Neural cell (in vitro differentiated cells): ENCODE measurements at regions not wholly inside any gene's neighbourhood (a gene's known extent, or its start where the extent isn't known, plus 50 kb on each side); places are given as distances from the start of the nearest gene placed in this dataset.
"Not testable (repeated sequence)": the region's sequence is repeated elsewhere in the genome, so short reads cannot be mapped to it uniquely, and the experiment has no call there.

Source experiments
- H2AFZ ChIP-seq: fragments of 200-600, 300-800 bp; sonication (generic), shearing (Covaris generic); 2 replicates; pipeline ENCODE4 v1.6.0; 2014; ENCODE audit warnings: low read depth, mild to moderate bottlenecking, antibody characterized with exemption, low read length, moderate library complexity
- H3F3A ChIP-seq: fragments of 200-600 bp; shearing (Covaris generic); 2 replicates; pipeline ENCODE4 v1.6.1; 2016; ENCODE audit warnings: mild to moderate bottlenecking, moderate library complexity, mixed read lengths, antibody characterized with exemption, low read length; ENCODE audit not compliant: insufficient read depth, poor library complexity, severe bottlenecking
- H3K27ac ChIP-seq: fragments of 200-600, 300-800 bp; sonication (generic), shearing (Covaris generic); 2 replicates; pipeline ENCODE4 v1.5.1; 2014; ENCODE audit warnings: mild to moderate bottlenecking, low read length, moderate library complexity
- H3K27me3 ChIP-seq: fragments of 300-800, 200-600 bp; sonication (generic), shearing (Covaris generic); 2 replicates; pipeline ENCODE4 v1.6.0; 2014; ENCODE audit warnings: mild to moderate bottlenecking, low read depth, low read length, moderate library complexity; ENCODE audit not compliant: insufficient read depth
- H3K36me3 ChIP-seq: fragments of 300-800, 200-600 bp; sonication (generic), shearing (Covaris generic); 2 replicates; pipeline ENCODE4 v1.5.1; 2014; ENCODE audit warnings: mild to moderate bottlenecking, antibody characterized with exemption, low read length, moderate library complexity; ENCODE audit not compliant: insufficient read depth
- H3K4me2 ChIP-seq: fragments of 300-800, 200-600 bp; sonication (generic), shearing (Covaris generic); 2 replicates; pipeline ENCODE4 v1.6.0; 2014; ENCODE audit warnings: mild to moderate bottlenecking, low read length
- H3K4me3 ChIP-seq: fragments of 300-800, 200-600 bp; sonication (generic), shearing (Covaris generic); 2 replicates; pipeline ENCODE4 v1.5.1; 2014; ENCODE audit warnings: mild to moderate bottlenecking, low read length, moderate library complexity
- H3K79me2 ChIP-seq: fragments of 200-600 bp; shearing (Covaris generic); replicated peaks from 2 replicates; pipeline ENCODE4 v1.6.0; 2014; ENCODE audit warnings: mild to moderate bottlenecking, low read length, moderate library complexity; ENCODE audit not compliant: insufficient read depth
- H3K9ac ChIP-seq: fragments of 300-800, 200-600 bp; sonication (generic), shearing (Covaris generic); 2 replicates; pipeline ENCODE4 v1.6.1; 2016; ENCODE audit warnings: mild to moderate bottlenecking, low read length, mixed read lengths
- H3K9me2 ChIP-seq: fragments of 200-600 bp; shearing (Covaris generic); 2 replicates; pipeline ENCODE4 v1.6.1; 2016; ENCODE audit warnings: mild to moderate bottlenecking, low read length, mixed read lengths; ENCODE audit not compliant: insufficient read depth
- H3K9me3 ChIP-seq: fragments of 200-600, 300-800 bp; sonication (generic), shearing (Covaris generic); 2 replicates; pipeline ENCODE4 v1.6.1; 2016; ENCODE audit warnings: mild to moderate bottlenecking, mixed run types, low read length, moderate library complexity, mixed read lengths
- H4K20me1 ChIP-seq: fragments of 200-600 bp; shearing (Covaris generic); 2 replicates; pipeline ENCODE4 v1.6.1; 2016; ENCODE audit warnings: mild to moderate bottlenecking, mixed run types; ENCODE audit not compliant: insufficient read depth
- EP300 ChIP-seq: fragments of 450-650 bp; conservative IDR thresholded peaks from 2 replicates; pipeline ENCODE4 v1.6.1; 2014; ENCODE audit warnings: antibody characterized with exemption, mild to moderate bottlenecking, moderate library complexity; ENCODE audit not compliant: poor library complexity, severe bottlenecking
- EZH2 ChIP-seq: fragments of 200-600, 300-800 bp; shearing (Covaris generic), sonication (generic); IDR thresholded peaks from 2 replicates; pipeline ENCODE4 v1.6.1; 2014; ENCODE audit warnings: antibody characterized with exemption, low read length, borderline replicate concordance, mild to moderate bottlenecking; ENCODE audit not compliant: insufficient read depth, poor library complexity, severe bottlenecking
- MXI1 ChIP-seq: fragments of 450-650 bp; conservative IDR thresholded peaks from 2 replicates; pipeline ENCODE4 v1.6.1; 2014; ENCODE audit warnings: antibody characterized with exemption, mild to moderate bottlenecking; ENCODE audit not compliant: poor library complexity, severe bottlenecking
- POLR2AphosphoS5 ChIP-seq: IDR thresholded peaks from 2 replicates; pipeline ENCODE4 v1.6.1; 2012
- RAD21 ChIP-seq: fragments of 450-650 bp; conservative IDR thresholded peaks from 2 replicates; pipeline ENCODE4 v1.6.1; 2014; ENCODE audit warnings: antibody characterized with exemption, mild to moderate bottlenecking, moderate library complexity
- SMC3 ChIP-seq: fragments of 450-650 bp; conservative IDR thresholded peaks from 2 replicates; pipeline ENCODE4 v1.6.1; 2014; ENCODE audit warnings: antibody characterized with exemption, mild to moderate bottlenecking, moderate library complexity; ENCODE audit not compliant: poor library complexity
- TAF1 ChIP-seq: IDR thresholded peaks from 2 replicates; pipeline ENCODE4 v1.6.1; 2012; ENCODE audit warnings: low read depth
- TF ChIP-seq, protein P1 (sequence below): fragments of 450-650 bp; IDR thresholded peaks from 2 replicates; pipeline ENCODE4 v1.5.1; 2014; ENCODE audit warnings: antibody characterized with exemption, mild to moderate bottlenecking, moderate library complexity; ENCODE audit not compliant: poor library complexity, severe bottlenecking
- TF ChIP-seq, protein P2 (sequence below): IDR thresholded peaks from 2 replicates; pipeline ENCODE4 v1.6.1; 2012; ENCODE audit warnings: borderline replicate concordance

- no peaks in the 10 kb centered on the region for H4K20me1 ChIP-seq
- H2AFZ ChIP-seq = no peak overlapping the region
- H3K79me2 ChIP-seq = no peaks in the 10 kb centered on the region
- no peak overlapping the region for H3K27ac ChIP-seq
- no peak overlapping the region for H3K4me3 ChIP-seq
- no peaks in the 10 kb centered on the region for H3F3A ChIP-seq
- H3K9me2 ChIP-seq = no peaks in the 10 kb centered on the region
- TF ChIP-seq, protein P1, sequence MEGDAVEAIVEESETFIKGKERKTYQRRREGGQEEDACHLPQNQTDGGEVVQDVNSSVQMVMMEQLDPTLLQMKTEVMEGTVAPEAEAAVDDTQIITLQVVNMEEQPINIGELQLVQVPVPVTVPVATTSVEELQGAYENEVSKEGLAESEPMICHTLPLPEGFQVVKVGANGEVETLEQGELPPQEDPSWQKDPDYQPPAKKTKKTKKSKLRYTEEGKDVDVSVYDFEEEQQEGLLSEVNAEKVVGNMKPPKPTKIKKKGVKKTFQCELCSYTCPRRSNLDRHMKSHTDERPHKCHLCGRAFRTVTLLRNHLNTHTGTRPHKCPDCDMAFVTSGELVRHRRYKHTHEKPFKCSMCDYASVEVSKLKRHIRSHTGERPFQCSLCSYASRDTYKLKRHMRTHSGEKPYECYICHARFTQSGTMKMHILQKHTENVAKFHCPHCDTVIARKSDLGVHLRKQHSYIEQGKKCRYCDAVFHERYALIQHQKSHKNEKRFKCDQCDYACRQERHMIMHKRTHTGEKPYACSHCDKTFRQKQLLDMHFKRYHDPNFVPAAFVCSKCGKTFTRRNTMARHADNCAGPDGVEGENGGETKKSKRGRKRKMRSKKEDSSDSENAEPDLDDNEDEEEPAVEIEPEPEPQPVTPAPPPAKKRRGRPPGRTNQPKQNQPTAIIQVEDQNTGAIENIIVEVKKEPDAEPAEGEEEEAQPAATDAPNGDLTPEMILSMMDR = no peak
- TF ChIP-seq MXI1 (no peak), SMC3 (no peak), EZH2 (no peak), POLR2AphosphoS5 (no peak), TAF1 (no peak), RAD21 (no peak), EP300 (no peak)
- TF ChIP-seq, protein P2, sequence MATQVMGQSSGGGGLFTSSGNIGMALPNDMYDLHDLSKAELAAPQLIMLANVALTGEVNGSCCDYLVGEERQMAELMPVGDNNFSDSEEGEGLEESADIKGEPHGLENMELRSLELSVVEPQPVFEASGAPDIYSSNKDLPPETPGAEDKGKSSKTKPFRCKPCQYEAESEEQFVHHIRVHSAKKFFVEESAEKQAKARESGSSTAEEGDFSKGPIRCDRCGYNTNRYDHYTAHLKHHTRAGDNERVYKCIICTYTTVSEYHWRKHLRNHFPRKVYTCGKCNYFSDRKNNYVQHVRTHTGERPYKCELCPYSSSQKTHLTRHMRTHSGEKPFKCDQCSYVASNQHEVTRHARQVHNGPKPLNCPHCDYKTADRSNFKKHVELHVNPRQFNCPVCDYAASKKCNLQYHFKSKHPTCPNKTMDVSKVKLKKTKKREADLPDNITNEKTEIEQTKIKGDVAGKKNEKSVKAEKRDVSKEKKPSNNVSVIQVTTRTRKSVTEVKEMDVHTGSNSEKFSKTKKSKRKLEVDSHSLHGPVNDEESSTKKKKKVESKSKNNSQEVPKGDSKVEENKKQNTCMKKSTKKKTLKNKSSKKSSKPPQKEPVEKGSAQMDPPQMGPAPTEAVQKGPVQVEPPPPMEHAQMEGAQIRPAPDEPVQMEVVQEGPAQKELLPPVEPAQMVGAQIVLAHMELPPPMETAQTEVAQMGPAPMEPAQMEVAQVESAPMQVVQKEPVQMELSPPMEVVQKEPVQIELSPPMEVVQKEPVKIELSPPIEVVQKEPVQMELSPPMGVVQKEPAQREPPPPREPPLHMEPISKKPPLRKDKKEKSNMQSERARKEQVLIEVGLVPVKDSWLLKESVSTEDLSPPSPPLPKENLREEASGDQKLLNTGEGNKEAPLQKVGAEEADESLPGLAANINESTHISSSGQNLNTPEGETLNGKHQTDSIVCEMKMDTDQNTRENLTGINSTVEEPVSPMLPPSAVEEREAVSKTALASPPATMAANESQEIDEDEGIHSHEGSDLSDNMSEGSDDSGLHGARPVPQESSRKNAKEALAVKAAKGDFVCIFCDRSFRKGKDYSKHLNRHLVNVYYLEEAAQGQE = no peak
- no peak overlapping the region for H3K9ac ChIP-seq
- no peak overlapping the region for H3K4me2 ChIP-seq
- no peaks in the 10 kb centered on the region for H3K27me3 ChIP-seq
- no peaks in the 10 kb centered on the region for H3K9me3 ChIP-seq
- no peaks in the 10 kb centered on the region for H3K36me3 ChIP-seq
Measured at GRCh38 chr5:96312383-96312782, 120.7 kb downstream of the PCSK1 start.

DNA sequence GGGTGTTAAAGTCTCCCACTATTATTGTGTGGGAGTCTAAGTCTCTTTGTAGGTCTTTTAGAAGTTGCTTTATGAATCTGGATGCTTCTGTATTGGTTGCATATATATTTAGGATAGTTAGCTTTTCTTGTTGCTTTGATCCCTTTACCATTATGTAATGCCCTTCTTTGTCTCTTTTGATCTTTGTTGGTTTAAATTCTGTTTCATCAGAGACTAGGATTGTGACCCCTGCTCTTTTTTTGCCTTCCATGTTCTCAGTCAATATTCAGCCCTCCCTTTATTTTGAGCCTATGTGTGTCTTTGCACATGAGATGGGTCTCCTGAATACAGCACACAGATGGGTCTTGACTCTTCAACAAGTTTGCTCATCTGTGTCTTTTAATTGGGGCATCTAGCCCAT, 126.0 kb downstream of the PCSK1 start:
- not testable (repeated sequence) for H3K4me2 ChIP-seq, H3K4me3 ChIP-seq, H3K27ac ChIP-seq, H3K27me3 ChIP-seq, H3K9me3 ChIP-seq, H2AFZ ChIP-seq, H3K9ac ChIP-seq, H3K9me2 ChIP-seq, H4K20me1 ChIP-seq, H3F3A ChIP-seq, H3K36me3 ChIP-seq, H3K79me2 ChIP-seq

- no peaks in the 10 kb centered on the region for H3K9me2 ChIP-seq
- H3K27ac ChIP-seq = no peak overlapping the region
- H3K4me2 ChIP-seq = no peak overlapping the region
- no peaks in the 10 kb centered on the region for H3K36me3 ChIP-seq
- H3K9ac ChIP-seq = no peak overlapping the region
- H3K79me2 ChIP-seq = no peaks in the 10 kb centered on the region
- no peak for TF ChIP-seq EP300
- TF ChIP-seq TAF1 = no peak
- no peak for TF ChIP-seq MXI1
- H3F3A ChIP-seq = no peaks in the 10 kb centered on the region
- H4K20me1 ChIP-seq = no peaks in the 10 kb centered on the region
- H2AFZ ChIP-seq = no peak overlapping the region
- no peaks in the 10 kb centered on the region for H3K27me3 ChIP-seq
- no peak overlapping the region for H3K4me3 ChIP-seq
- no peaks in the 10 kb centered on the region for H3K9me3 ChIP-seq
Measured at GRCh38 chr5:96302174-96302738, 130.8 kb downstream of the PCSK1 start.
